ENCODE measurements at regions not wholly inside any gene's neighbourhood (a gene's known extent, or its start where the extent isn't known, plus 50 kb on each side); places are given as distances from the start of the nearest gene placed in this dataset.

DNA sequence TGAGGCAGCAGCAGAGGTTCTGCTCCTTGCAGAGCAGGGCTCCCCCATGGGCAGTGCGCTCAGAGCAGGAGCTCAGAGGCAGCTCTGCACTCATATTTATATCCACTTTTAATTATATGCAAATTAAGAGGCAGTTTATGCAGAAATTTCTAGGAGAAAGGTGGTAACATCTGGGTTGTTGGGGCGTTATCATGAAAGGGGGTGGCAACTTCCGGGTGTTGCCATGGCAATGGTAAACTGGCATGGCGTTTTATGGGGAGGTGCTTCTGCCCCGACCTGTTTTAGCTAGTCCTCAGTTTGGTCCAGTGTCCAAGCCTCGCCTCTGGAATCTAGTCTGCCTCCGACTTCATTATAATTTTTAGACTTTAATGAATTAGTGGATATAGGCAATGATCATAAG, 1191.7 kb downstream of the TBC1D22A start:
- no peak for DNase-seq (ENCODE audit: low read depth)
- H3K4me3 ChIP-seq (ENCODE audit: low read depth, low read length): no peak overlapping the region
- TF ChIP-seq, protein P1, sequence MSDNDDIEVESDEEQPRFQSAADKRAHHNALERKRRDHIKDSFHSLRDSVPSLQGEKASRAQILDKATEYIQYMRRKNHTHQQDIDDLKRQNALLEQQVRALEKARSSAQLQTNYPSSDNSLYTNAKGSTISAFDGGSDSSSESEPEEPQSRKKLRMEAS (IDR thresholded peaks at IDR 0.05; ENCODE audit: low read depth, low read length): no peak
- TF ChIP-seq POLR2A (IDR thresholded peaks at IDR 0.05; ENCODE audit: extremely low read depth, insufficient read length) (no peak), MYC (IDR thresholded peaks at IDR 0.05; ENCODE audit: low read depth, low read length) (no peak)
- TF ChIP-seq, protein P2, sequence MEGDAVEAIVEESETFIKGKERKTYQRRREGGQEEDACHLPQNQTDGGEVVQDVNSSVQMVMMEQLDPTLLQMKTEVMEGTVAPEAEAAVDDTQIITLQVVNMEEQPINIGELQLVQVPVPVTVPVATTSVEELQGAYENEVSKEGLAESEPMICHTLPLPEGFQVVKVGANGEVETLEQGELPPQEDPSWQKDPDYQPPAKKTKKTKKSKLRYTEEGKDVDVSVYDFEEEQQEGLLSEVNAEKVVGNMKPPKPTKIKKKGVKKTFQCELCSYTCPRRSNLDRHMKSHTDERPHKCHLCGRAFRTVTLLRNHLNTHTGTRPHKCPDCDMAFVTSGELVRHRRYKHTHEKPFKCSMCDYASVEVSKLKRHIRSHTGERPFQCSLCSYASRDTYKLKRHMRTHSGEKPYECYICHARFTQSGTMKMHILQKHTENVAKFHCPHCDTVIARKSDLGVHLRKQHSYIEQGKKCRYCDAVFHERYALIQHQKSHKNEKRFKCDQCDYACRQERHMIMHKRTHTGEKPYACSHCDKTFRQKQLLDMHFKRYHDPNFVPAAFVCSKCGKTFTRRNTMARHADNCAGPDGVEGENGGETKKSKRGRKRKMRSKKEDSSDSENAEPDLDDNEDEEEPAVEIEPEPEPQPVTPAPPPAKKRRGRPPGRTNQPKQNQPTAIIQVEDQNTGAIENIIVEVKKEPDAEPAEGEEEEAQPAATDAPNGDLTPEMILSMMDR (IDR thresholded peaks at IDR 0.05; ENCODE audit: low read depth, low read length): no peak

DNA sequence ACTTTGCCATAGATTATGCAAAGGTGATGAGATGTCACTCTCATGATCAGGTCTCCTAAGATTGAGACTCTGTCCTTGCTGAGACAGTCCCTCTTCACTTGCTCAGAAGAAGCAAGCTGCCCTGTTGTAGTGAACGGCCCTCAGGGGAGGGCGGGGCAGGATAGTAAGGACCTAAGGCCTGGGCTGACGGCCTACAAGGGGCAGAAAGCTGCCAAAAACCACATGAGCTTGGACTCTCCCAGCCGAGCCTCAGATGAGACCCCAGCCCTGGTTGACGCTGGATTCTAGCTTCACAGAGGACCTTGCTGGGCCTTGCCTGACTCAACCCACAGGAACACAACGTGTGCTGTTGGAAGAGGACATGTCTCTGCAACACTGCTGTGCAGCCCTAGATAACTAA, 1182.5 kb downstream of the TBC1D22A start:
- TF ChIP-seq POLR2A (IDR thresholded peaks at IDR 0.05; ENCODE audit: extremely low read depth, insufficient read length) (no peak), MYC (IDR thresholded peaks at IDR 0.05; ENCODE audit: low read depth, low read length) (no peak)
- TF ChIP-seq, protein P1 (IDR thresholded peaks at IDR 0.05; ENCODE audit: low read depth, low read length): no peak
- TF ChIP-seq, protein P2 (IDR thresholded peaks at IDR 0.05; ENCODE audit: low read depth, low read length): no peak
- no peak for DNase-seq (ENCODE audit: low read depth)
- H3K4me3 ChIP-seq (ENCODE audit: low read depth, low read length): no peak overlapping the region

DNA sequence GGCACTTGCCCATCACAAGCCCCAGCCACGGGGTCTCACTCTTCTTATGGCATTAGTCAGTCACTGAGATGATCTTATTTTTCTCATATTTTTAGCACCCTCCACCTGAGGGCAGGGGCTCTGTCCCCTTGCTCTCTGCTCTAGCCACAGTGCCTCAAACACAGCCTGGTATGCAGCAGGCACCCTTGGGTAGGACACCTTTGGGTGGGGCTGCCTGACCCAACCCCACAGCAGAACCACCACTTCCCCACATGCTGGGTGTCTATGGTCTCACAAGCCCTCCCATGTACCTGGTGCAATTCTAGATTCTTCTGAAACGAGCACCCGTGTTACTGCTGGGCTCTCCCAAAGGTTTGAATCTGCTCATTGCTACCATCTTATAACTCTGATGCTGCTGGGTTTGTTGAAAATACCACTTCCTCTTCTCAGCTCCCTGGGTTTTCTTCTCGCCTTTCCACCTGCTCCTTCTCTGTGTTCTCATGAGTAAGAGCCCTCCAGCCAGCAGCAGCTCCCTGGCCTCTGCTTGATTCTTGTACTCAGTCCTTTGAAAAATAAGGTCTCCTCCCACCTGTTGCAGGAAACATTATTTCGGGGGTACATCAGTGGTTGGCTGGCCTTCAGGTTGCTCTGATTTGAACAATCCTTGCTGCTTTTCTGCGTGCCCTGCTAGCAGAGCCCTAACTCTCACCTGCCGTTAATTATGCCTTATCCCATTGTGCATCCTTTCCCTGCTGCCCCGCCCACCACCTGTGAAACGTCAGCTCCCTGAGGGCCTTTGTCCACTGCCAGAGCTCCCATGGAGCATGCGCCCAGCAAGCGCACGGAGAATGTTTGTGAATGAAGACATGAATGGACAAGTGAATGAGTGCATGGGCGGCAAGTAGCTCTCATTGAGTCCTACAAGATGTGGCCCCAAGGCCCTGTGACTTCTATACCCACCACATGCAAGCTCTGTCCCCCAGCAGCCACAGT, 1181.6 kb downstream of the TBC1D22A start:
- no peak for DNase-seq (ENCODE audit: low read depth)
- no peak for TF ChIP-seq MYC (IDR thresholded peaks at IDR 0.05; ENCODE audit: low read depth, low read length)
- TF ChIP-seq, protein P1 (IDR thresholded peaks at IDR 0.05; ENCODE audit: low read depth, low read length): no peak
- TF ChIP-seq POLR2A (IDR thresholded peaks at IDR 0.05; ENCODE audit: extremely low read depth, insufficient read length): no peak
- TF ChIP-seq, protein P2 (IDR thresholded peaks at IDR 0.05; ENCODE audit: low read depth, low read length): no peak
- H3K4me3 ChIP-seq (ENCODE audit: low read depth, low read length): no peak overlapping the region

DNA sequence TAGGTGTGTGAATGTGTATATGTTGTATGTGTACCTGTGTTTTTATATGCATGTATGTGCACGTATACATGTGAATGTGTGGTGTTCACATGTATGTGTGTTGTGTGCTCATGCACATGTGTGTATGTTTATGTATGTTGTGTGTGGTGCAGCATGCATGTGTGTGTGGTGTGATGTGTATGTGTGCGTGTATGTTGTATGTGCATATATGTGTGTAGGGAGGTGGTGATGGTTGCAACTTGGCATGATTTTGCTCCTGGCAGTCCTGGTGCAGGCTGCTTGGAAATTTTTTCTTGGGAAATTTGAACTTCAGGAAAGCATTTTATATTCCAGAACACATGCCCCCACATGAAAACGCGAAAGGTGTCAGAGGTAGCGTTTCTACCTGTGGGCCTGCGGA, 1177.8 kb downstream of the TBC1D22A start:
- TF ChIP-seq, protein P1 (IDR thresholded peaks at IDR 0.05; ENCODE audit: low read depth, low read length): no peak
- TF ChIP-seq, protein P2 (IDR thresholded peaks at IDR 0.05; ENCODE audit: low read depth, low read length): no peak
- TF ChIP-seq MYC (IDR thresholded peaks at IDR 0.05; ENCODE audit: low read depth, low read length): no peak
- no peak for TF ChIP-seq POLR2A (IDR thresholded peaks at IDR 0.05; ENCODE audit: extremely low read depth, insufficient read length)
- no peak for DNase-seq (ENCODE audit: low read depth)
- no peak overlapping the region for H3K4me3 ChIP-seq (ENCODE audit: low read depth, low read length)

DNA sequence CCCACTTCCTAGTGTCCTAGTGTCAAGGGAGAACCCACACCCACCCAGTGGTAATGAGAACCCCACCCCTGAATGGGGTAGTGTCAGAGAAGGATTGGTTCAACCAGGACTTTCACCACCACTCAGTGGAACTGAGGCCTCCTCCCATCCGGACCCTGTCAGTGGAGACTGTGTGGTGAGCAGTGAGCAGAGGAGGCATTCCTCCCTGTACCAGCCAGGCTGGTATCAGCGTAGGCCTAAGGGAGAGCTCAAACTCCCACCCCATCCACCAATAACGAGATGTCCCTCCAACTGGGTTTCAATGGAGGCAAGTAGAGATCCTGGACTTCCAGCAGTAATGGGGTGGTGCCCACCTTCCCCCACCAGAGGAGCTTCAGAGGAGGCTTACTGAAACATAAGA, 1171.4 kb downstream of the TBC1D22A start:
- H3K4me3 ChIP-seq (ENCODE audit: low read depth, low read length): no peak overlapping the region
- TF ChIP-seq, protein P1 (IDR thresholded peaks at IDR 0.05; ENCODE audit: low read depth, low read length): no peak
- TF ChIP-seq POLR2A (IDR thresholded peaks at IDR 0.05; ENCODE audit: extremely low read depth, insufficient read length): no peak
- TF ChIP-seq MYC (IDR thresholded peaks at IDR 0.05; ENCODE audit: low read depth, low read length): no peak
- TF ChIP-seq, protein P2 (IDR thresholded peaks at IDR 0.05; ENCODE audit: low read depth, low read length): no peak
- DNase-seq (ENCODE audit: low read depth): no peak

Measured in NB4 (cell line).